ENCODE measurements at regions not wholly inside any gene's neighbourhood (a gene's known extent, or its start where the extent isn't known, plus 50 kb on each side); places are given as distances from the start of the nearest gene placed in this dataset.

- DNase-seq (ENCODE audit: low read depth): no peak
- no peak for TF ChIP-seq CTCF (IDR thresholded peaks at IDR 0.05; ENCODE audit: insufficient read depth, low read depth, low read length)
- no peak overlapping the region for H3K4me3 ChIP-seq (ENCODE audit: low read depth, low read length)
These were observed 512.6 kb upstream of the NAALADL2 start for GRCh38 chr3:174346571-174346970.

GRCh38 chr3:174347474-174348138, 511.5 kb upstream of the NAALADL2 start:
- no peak for TF ChIP-seq CTCF (IDR thresholded peaks at IDR 0.05; ENCODE audit: insufficient read depth, low read depth, low read length)
- no peak for DNase-seq (ENCODE audit: low read depth)
- H3K4me3 ChIP-seq (ENCODE audit: low read depth, low read length): no peak overlapping the region

- DNase-seq (ENCODE audit: low read depth): no peak
- no peak overlapping the region for H3K4me3 ChIP-seq (ENCODE audit: low read depth, low read length)
- no peak for TF ChIP-seq CTCF (IDR thresholded peaks at IDR 0.05; ENCODE audit: insufficient read depth, low read depth, low read length)
These were observed 506.9 kb upstream of the NAALADL2 start for GRCh38 chr3:174352227-174352626.

- TF ChIP-seq CTCF (IDR thresholded peaks at IDR 0.05; ENCODE audit: insufficient read depth, low read depth, low read length): peak; percentile 24
- peak; percentile 10 for DNase-seq (ENCODE audit: low read depth)
- H3K4me3 ChIP-seq (ENCODE audit: low read depth, low read length): no peak overlapping the region
These were observed 503.6 kb upstream of the NAALADL2 start for GRCh38 chr3:174355505-174355904.

- H3K4me3 ChIP-seq (ENCODE audit: low read depth, low read length): no peak overlapping the region
- TF ChIP-seq CTCF (IDR thresholded peaks at IDR 0.05; ENCODE audit: insufficient read depth, low read depth, low read length): no peak
- DNase-seq (ENCODE audit: low read depth): peak; percentile 6
These were observed 502.5 kb upstream of the NAALADL2 start for GRCh38 chr3:174356596-174356995.

- no peak overlapping the region for H3K4me3 ChIP-seq (ENCODE audit: low read depth, low read length)
- DNase-seq (ENCODE audit: low read depth): no peak
- TF ChIP-seq CTCF (IDR thresholded peaks at IDR 0.05; ENCODE audit: insufficient read depth, low read depth, low read length): no peak
These were observed 500.9 kb upstream of the NAALADL2 start for GRCh38 chr3:174358252-174358651.

GRCh38 chr3:174362556-174362955, 496.6 kb upstream of the NAALADL2 start:
- H3K4me3 ChIP-seq (ENCODE audit: low read depth, low read length): no peak overlapping the region
- no peak for DNase-seq (ENCODE audit: low read depth)
- no peak for TF ChIP-seq CTCF (IDR thresholded peaks at IDR 0.05; ENCODE audit: insufficient read depth, low read depth, low read length)
